ENCODE measurements at regions not wholly inside any gene's neighbourhood (a gene's known extent, or its start where the extent isn't known, plus 50 kb on each side); places are given as distances from the start of the nearest gene placed in this dataset.

DNA sequence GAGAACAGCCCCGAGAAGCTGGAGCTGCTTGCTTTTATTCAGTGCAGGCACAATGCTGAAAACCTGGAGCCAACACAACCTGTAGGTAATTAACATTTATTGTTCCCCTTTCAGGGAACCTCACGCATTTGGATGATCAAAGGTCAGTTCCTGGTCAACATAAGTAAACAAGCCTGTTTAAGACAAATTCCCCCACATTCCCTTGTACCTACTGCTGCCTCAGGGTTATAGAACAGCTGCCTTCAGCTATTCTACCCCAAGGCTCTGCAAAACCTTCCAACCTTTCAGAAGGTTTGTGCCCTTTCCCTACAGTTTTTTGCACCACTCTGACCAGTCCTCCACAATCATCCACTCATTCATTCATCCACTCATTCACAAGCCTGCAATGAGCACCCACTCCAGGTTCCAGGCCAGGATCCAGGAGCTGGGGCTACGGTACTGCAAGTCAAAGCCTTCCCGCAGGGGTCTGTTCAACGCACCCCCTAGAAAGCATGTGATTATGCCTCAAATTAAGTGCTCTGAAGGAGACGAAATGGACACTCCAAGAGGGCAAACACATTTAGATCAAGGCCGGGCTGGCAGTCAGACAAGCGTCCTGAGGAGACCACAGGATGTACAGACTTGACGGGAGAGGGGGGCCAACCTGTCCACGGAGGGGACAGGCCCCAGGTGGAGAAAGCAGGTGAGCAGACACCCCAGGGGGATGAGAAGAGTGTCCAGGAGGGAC, 683.9 kb downstream of the MATN1 start:
- no peak for TF ChIP-seq POLR2A (IDR thresholded peaks at IDR 0.05; ENCODE audit: borderline replicate concordance, extremely low read depth, insufficient read depth, insufficient read length)
- no peak for TF ChIP-seq ZNF274 (IDR thresholded peaks at IDR 0.05; ENCODE audit: low read depth, low read length)
- no peak for TF ChIP-seq JUND (IDR thresholded peaks at IDR 0.05)
- TF ChIP-seq EZH2 (IDR thresholded peaks at IDR 0.05): no peak
- TF ChIP-seq, protein P1, sequence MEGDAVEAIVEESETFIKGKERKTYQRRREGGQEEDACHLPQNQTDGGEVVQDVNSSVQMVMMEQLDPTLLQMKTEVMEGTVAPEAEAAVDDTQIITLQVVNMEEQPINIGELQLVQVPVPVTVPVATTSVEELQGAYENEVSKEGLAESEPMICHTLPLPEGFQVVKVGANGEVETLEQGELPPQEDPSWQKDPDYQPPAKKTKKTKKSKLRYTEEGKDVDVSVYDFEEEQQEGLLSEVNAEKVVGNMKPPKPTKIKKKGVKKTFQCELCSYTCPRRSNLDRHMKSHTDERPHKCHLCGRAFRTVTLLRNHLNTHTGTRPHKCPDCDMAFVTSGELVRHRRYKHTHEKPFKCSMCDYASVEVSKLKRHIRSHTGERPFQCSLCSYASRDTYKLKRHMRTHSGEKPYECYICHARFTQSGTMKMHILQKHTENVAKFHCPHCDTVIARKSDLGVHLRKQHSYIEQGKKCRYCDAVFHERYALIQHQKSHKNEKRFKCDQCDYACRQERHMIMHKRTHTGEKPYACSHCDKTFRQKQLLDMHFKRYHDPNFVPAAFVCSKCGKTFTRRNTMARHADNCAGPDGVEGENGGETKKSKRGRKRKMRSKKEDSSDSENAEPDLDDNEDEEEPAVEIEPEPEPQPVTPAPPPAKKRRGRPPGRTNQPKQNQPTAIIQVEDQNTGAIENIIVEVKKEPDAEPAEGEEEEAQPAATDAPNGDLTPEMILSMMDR (IDR thresholded peaks at IDR 0.05 in 2 of 3, conservative IDR thresholded peaks at IDR 0.05 in 1 of 3; ENCODE audit: borderline replicate concordance in 1 of 3, insufficient read depth in 1 of 3, low read depth in 2 of 3, low read length in 2 of 3): no peak
- no peak for TF ChIP-seq POLR2AphosphoS5 (IDR thresholded peaks at IDR 0.05; ENCODE audit: low read depth, low read length)
- no peak for TF ChIP-seq RAD21 (IDR thresholded peaks at IDR 0.05; ENCODE audit: low read depth)
- TF ChIP-seq ZBTB33 (IDR thresholded peaks at IDR 0.05; ENCODE audit: extremely low read depth, insufficient replicate concordance, low read length): no peak

Data from HCT116 (cell line).